H54 (cell line): ENCODE measurements at regions not wholly inside any gene's neighbourhood (a gene's known extent, or its start where the extent isn't known, plus 50 kb on each side); places are given as distances from the start of the nearest gene placed in this dataset.

Experiments used
- DNase-seq: peaks from one replicate; pipeline ENCODE4 v3.0.0; 2011; ENCODE audit warnings: low spot score, mixed read lengths; ENCODE audit not compliant: insufficient read length
- FAIRE-seq: peaks from 3 replicates; lab custom pipeline; 2011; peaks lifted over from hg19 to GRCh38; lab: Jason Lieb, UNC
- POLR2A ChIP-seq: IDR thresholded peaks from 2 replicates; pipeline ENCODE4 v1.6.1; 2011; ENCODE audit warnings: low read depth, mild to moderate bottlenecking, low read length

DNA sequence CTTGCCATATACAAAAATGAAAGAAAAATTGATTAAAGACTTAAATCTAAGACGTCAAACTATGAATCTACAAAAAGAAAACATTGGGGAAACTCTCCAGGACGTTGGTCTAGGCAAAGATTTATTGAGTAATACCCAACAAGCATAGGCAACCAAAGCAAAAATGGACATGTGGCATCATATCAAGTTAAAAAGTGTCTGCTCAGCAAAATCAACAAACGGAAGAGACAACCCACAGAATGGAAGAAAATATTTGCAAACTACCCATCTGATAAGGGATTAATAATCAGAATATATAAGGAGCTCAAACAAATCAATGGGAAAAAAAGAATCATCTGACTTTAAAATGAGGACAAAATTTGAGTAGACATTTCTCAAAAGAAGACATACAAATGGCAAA lies 160.9 kb downstream of the DCLK3 start:
- no peak for DNase-seq
- FAIRE-seq = no peak
- TF ChIP-seq POLR2A = no peak

GRCh38 chr3:36600404-36600803 lies 163.9 kb downstream of the DCLK3 start:
- DNase-seq (no peak), FAIRE-seq (no peak)
- no peak for TF ChIP-seq POLR2A
